NCI-H1092 treated with DMSO at 0.1 percent for 48 hours (cell line): ENCODE measurements at regions not wholly inside any gene's neighbourhood (a gene's known extent, or its start where the extent isn't known, plus 50 kb on each side); places are given as distances from the start of the nearest gene placed in this dataset.
"Not testable (repeated sequence)": the region's sequence is repeated elsewhere in the genome, so short reads cannot be mapped to it uniquely, and the experiment has no call there.

Experiments
- DNase-seq: peaks from one replicate; lab custom pipeline; 2025; lab: John Stamatoyannopoulos, UW

- DNase-seq, result no peak
Observed at GRCh38 chr9:103242025-103242424, 246.9 kb downstream of the CYLC2 start.

- DNase-seq, result no peak
Observed at GRCh38 chr9:103242486-103242885, 247.4 kb downstream of the CYLC2 start.

GRCh38 chr9:103243553-103243952 lies 248.4 kb downstream of the CYLC2 start:
- DNase-seq, result no peak

GRCh38 chr9:103245369-103245768 lies 250.2 kb downstream of the CYLC2 start:
- DNase-seq, result no peak

- DNase-seq, result no peak
Observed at GRCh38 chr9:103261951-103262350, 266.8 kb downstream of the CYLC2 start.

GRCh38 chr9:103266064-103266463 lies 270.9 kb downstream of the CYLC2 start:
- no peak for DNase-seq

- DNase-seq, result no peak
Observed at GRCh38 chr9:103277240-103277639, 282.1 kb downstream of the CYLC2 start.

GRCh38 chr9:103281126-103281525 lies 286.0 kb downstream of the CYLC2 start:
- DNase-seq, result no peak

- no peak for DNase-seq
Observed at GRCh38 chr9:103287361-103287760, 292.2 kb downstream of the CYLC2 start.

GRCh38 chr9:103296189-103296588 lies 301.1 kb downstream of the CYLC2 start:
- DNase-seq, result no peak

- DNase-seq, result no peak
Observed at GRCh38 chr9:103301051-103301450, 305.9 kb downstream of the CYLC2 start.

- DNase-seq, result no peak
Observed at GRCh38 chr9:103304797-103305196, 309.7 kb downstream of the CYLC2 start.

- no peak for DNase-seq
Observed at GRCh38 chr9:103319979-103320378, 324.8 kb downstream of the CYLC2 start.

GRCh38 chr9:103323699-103324098 lies 328.6 kb downstream of the CYLC2 start:
- DNase-seq, result no peak

- DNase-seq, result no peak
Observed at GRCh38 chr9:103335461-103335860, 340.3 kb downstream of the CYLC2 start.

GRCh38 chr9:103355000-103355399 lies 359.9 kb downstream of the CYLC2 start:
- DNase-seq, result no peak

- not testable (repeated sequence) for DNase-seq
Observed at GRCh38 chr9:103357980-103358379, 362.8 kb downstream of the CYLC2 start.

- DNase-seq, result no peak
Observed at GRCh38 chr9:103361906-103362305, 366.8 kb downstream of the CYLC2 start.

GRCh38 chr9:103362986-103363385 lies 367.9 kb downstream of the CYLC2 start:
- no peak for DNase-seq

- DNase-seq, result no peak
Observed at GRCh38 chr9:103364753-103365152, 369.6 kb downstream of the CYLC2 start.

GRCh38 chr9:103371152-103371551 lies 376.0 kb downstream of the CYLC2 start:
- DNase-seq, result no peak

GRCh38 chr9:103372828-103373227 lies 377.7 kb downstream of the CYLC2 start:
- DNase-seq, result no peak

- no peak for DNase-seq
Observed at GRCh38 chr9:103377667-103378066, 382.5 kb downstream of the CYLC2 start.

GRCh38 chr9:103397868-103398600 lies 402.9 kb downstream of the CYLC2 start:
- DNase-seq, result peak; percentile 59
